PC-9 (cell line): ENCODE measurements at regions not wholly inside any gene's neighbourhood (a gene's known extent, or its start where the extent isn't known, plus 50 kb on each side); places are given as distances from the start of the nearest gene placed in this dataset.

Experiments
- CTCF ChIP-seq: fragments of 200-600 bp; sonication (generic); conservative IDR thresholded peaks from 2 replicates; pipeline ENCODE4 v1.6.1; 2017; ENCODE audit warnings: mixed run types, antibody characterized with exemption, mild to moderate bottlenecking, moderate library complexity
- EZH2 ChIP-seq: fragments of 200-600 bp; sonication (generic); IDR thresholded peaks from 2 replicates; pipeline ENCODE4 v1.8.0; 2017; ENCODE audit warnings: antibody characterized with exemption, low read depth

GRCh38 chr7:113285411-113285810, 167.1 kb upstream of the SMIM30 start:
- no peak for TF ChIP-seq CTCF
- TF ChIP-seq EZH2, result no peak
